GM21786 (cell line): ENCODE measurements at regions not wholly inside any gene's neighbourhood (a gene's known extent, or its start where the extent isn't known, plus 50 kb on each side); places are given as distances from the start of the nearest gene placed in this dataset.

Source experiments
- ATAC-seq: cut with Tn5 transposase; IDR thresholded peaks from one replicate; pipeline ENCODE4 v1.9.1; 2021; ENCODE audit not compliant: unreplicated experiment

- ATAC-seq, result no peak
These were observed 53.4 kb upstream of the GDF10 start for GRCh38 chr10:47246406-47247147.

- no peak for ATAC-seq
These were observed 52.6 kb upstream of the GDF10 start for GRCh38 chr10:47247148-47248059.

GRCh38 chr10:47248386-47249090, 51.5 kb upstream of the GDF10 start:
- no peak for ATAC-seq

- no peak for ATAC-seq
These were observed 50.1 kb upstream of the GDF10 start for GRCh38 chr10:47249881-47250280.
